ENCODE measurements at regions not wholly inside any gene's neighbourhood (a gene's known extent, or its start where the extent isn't known, plus 50 kb on each side); places are given as distances from the start of the nearest gene placed in this dataset.
A peak's percentile ranks its signal among the peaks of the same experiment; 100 is the strongest.

- TF ChIP-seq CTCF (IDR thresholded peaks at IDR 0.05): no peak
- WGBS, 2 donors: 44 to 50% methylated on average over 13 of the region's 13 CpGs
- H3K27ac ChIP-seq: no peak overlapping the region
- no peaks in the 10 kb centered on the region for H3K9me3 ChIP-seq
- peaks cover 0 to 15% (median 8%) of the 10 kb centered on the region in 9 donors for H3K4me1 ChIP-seq
- no peaks in the 10 kb centered on the region for H3K36me3 ChIP-seq
- no peak for DNase-seq
- H3K4me3 ChIP-seq: no peak overlapping the region
- intact Hi-C loops (cut with DNase I): loop anchor here in 3 of 10 donors (5.0 to 10.0 kb wide), 3 partner anchors 166 to 474 kb away; no protein-coding TSS in a partner anchor
- ATAC-seq: no peak
- H3K27me3 ChIP-seq: peaks cover 0 to 30% (median 20%) of the 10 kb centered on the region in 7 donors
These were observed 159.3 kb upstream of the DAPK1 start for GRCh38 chr9:87338088-87338989.

GRCh38 chr9:87340391-87340790 is 157.3 kb upstream of the DAPK1 start:
- no peak for TF ChIP-seq CTCF (IDR thresholded peaks at IDR 0.05)
- H3K4me3 ChIP-seq: no peak overlapping the region
- WGBS, 2 donors: 88 to 93% methylated on average over 4 of the region's 4 CpGs

GRCh38 chr9:87342743-87343142 is 154.9 kb upstream of the DAPK1 start:
- no peak for TF ChIP-seq CTCF (IDR thresholded peaks at IDR 0.05)
- DNase-seq (peak; percentile 23 to 30), ATAC-seq (peak; percentile 28 to 81 (median 61))
- H3K4me1 ChIP-seq: peaks cover 0 to 3% (median 1%) of the 10 kb centered on the region in 9 donors
- H3K36me3 ChIP-seq: no peaks in the 10 kb centered on the region
- no peak overlapping the region for H3K27ac ChIP-seq
- WGBS, 2 donors: 39 to 53% methylated on average over 7 of the region's 7 CpGs
- intact Hi-C loops (cut with DNase I): loop anchor here in 2 of 10 donors (5.0 to 10.0 kb wide), 2 partner anchors 320 to 482 kb away; no protein-coding TSS in a partner anchor
- no peak overlapping the region for H3K4me3 ChIP-seq
- peaks cover 0 to 21% (median 14%) of the 10 kb centered on the region in 7 donors for H3K27me3 ChIP-seq
- no peaks in the 10 kb centered on the region for H3K9me3 ChIP-seq

More at GRCh38 chr9:87340391-87340790, 157.3 kb upstream of the DAPK1 start:
- Histone ChIP-seq H3K27ac (no peak overlapping the region), H3K4me1 (peaks cover 0 to 15% (median 8%) of the 10 kb centered on the region in 9 donors), H3K27me3 (peaks cover 0 to 30% (median 20%) of the 10 kb centered on the region in 7 donors), H3K9me3 (no peaks in the 10 kb centered on the region), H3K36me3 (no peaks in the 10 kb centered on the region)
- ATAC-seq: no peak
- intact Hi-C loops (cut with DNase I): loop anchor here in 2 of 10 donors (5.0 to 10.0 kb wide), 2 partner anchors 322 to 484 kb away; no protein-coding TSS in a partner anchor
- DNase-seq: no peak

GRCh38 chr9:87343816-87344430 is 153.7 kb upstream of the DAPK1 start:
- no peak for TF ChIP-seq CTCF (IDR thresholded peaks at IDR 0.05)
- peaks cover 0 to 5% (median 0%) of the 10 kb centered on the region in 11 donors for H3K9me3 ChIP-seq
- H3K4me1 ChIP-seq: peaks cover 0 to 3% (median 0%) of the 10 kb centered on the region in 9 donors
- intact Hi-C loops (cut with DNase I): loop anchor here in 2 of 10 donors (5.0 to 10.0 kb wide), 2 partner anchors 318 to 481 kb away; no protein-coding TSS in a partner anchor
- no peak overlapping the region for H3K27ac ChIP-seq
- peaks cover 0 to 12% (median 4%) of the 10 kb centered on the region in 7 donors for H3K27me3 ChIP-seq
- peak in 2 of 8 donors; percentile 20 to 28 for ATAC-seq
- no peak overlapping the region for H3K4me3 ChIP-seq
- WGBS, 2 donors: 64 to 86% methylated on average over 5 of the region's 5 CpGs
- DNase-seq: no peak
- no peaks in the 10 kb centered on the region for H3K36me3 ChIP-seq
